ENCODE measurements at regions not wholly inside any gene's neighbourhood (a gene's known extent, or its start where the extent isn't known, plus 50 kb on each side); places are given as distances from the start of the nearest gene placed in this dataset.

GRCh38 chr4:10821826-10822225 lies 137.3 kb upstream of the CLNK start:
- Histone ChIP-seq H3K36me3 (no peaks in the 10 kb centered on the region), H3K27ac (replicated peaks in 1 of 4) (no peak overlapping the region), H3K4me1 (no peaks in the 10 kb centered on the region), H3K9me3 (no peaks in the 10 kb centered on the region), H3K27me3 (no peaks in the 10 kb centered on the region), H3K4me3 (no peak overlapping the region)
- intact Hi-C loops (cut with DNase I), result no loop called here
- TF ChIP-seq POLR2AphosphoS5 (IDR thresholded peaks at IDR 0.05), result no peak
- no peak for TF ChIP-seq POLR2A (IDR thresholded peaks at IDR 0.05; ENCODE audit: low read depth)
- TF ChIP-seq CTCF (IDR thresholded peaks at IDR 0.05), result no peak
- no peak for TF ChIP-seq EP300 (IDR thresholded peaks at IDR 0.05)
- WGBS, result 90% methylated on average over 3 of the region's 3 CpGs
- no peak for DNase-seq (ENCODE audit: extremely low spot score)

GRCh38 chr4:10816571-10816970 lies 132.0 kb upstream of the CLNK start:
- no peaks in the 10 kb centered on the region for H3K36me3 ChIP-seq
- no peak for DNase-seq (ENCODE audit: extremely low spot score)
- H3K27ac ChIP-seq (replicated peaks in 1 of 4), result no peak overlapping the region
- H3K4me3 ChIP-seq, result no peak overlapping the region
- H3K9me3 ChIP-seq, result no peaks in the 10 kb centered on the region
- no peak for TF ChIP-seq CTCF (IDR thresholded peaks at IDR 0.05)
- no peak for TF ChIP-seq POLR2A (IDR thresholded peaks at IDR 0.05; ENCODE audit: low read depth)
- no peak for TF ChIP-seq POLR2AphosphoS5 (IDR thresholded peaks at IDR 0.05)
- no peak for TF ChIP-seq EP300 (IDR thresholded peaks at IDR 0.05)
- WGBS, result 90% methylated on average over 8 of the region's 8 CpGs
- H3K4me1 ChIP-seq, result no peaks in the 10 kb centered on the region
- no peaks in the 10 kb centered on the region for H3K27me3 ChIP-seq
- intact Hi-C loops (cut with DNase I), result no loop called here

GRCh38 chr4:10811991-10812390 lies 127.4 kb upstream of the CLNK start:
- Histone ChIP-seq H3K4me3 (no peak overlapping the region), H3K27me3 (no peaks in the 10 kb centered on the region), H3K27ac (replicated peaks in 1 of 4) (no peak overlapping the region), H3K9me3 (no peaks in the 10 kb centered on the region), H3K4me1 (no peaks in the 10 kb centered on the region), H3K36me3 (no peaks in the 10 kb centered on the region)
- intact Hi-C loops (cut with DNase I), result no loop called here
- DNase-seq (ENCODE audit: extremely low spot score), result no peak
- no peak for TF ChIP-seq CTCF (IDR thresholded peaks at IDR 0.05)
- TF ChIP-seq EP300 (IDR thresholded peaks at IDR 0.05), result peak; percentile 5
- TF ChIP-seq POLR2A (IDR thresholded peaks at IDR 0.05; ENCODE audit: low read depth), result no peak
- WGBS, result 34% methylated on average over 4 of the region's 4 CpGs

GRCh38 chr4:10810411-10810810 lies 125.8 kb upstream of the CLNK start:
- intact Hi-C loops (cut with DNase I), result no loop called here
- H3K4me3 ChIP-seq, result no peak overlapping the region
- no peak overlapping the region for H3K27ac ChIP-seq (replicated peaks in 1 of 4)
- H3K27me3 ChIP-seq, result no peaks in the 10 kb centered on the region
- no peaks in the 10 kb centered on the region for H3K9me3 ChIP-seq
- H3K36me3 ChIP-seq, result no peaks in the 10 kb centered on the region
- TF ChIP-seq CTCF (IDR thresholded peaks at IDR 0.05) (no peak), POLR2A (IDR thresholded peaks at IDR 0.05; ENCODE audit: low read depth) (no peak), POLR2AphosphoS5 (IDR thresholded peaks at IDR 0.05) (no peak), EP300 (IDR thresholded peaks at IDR 0.05) (no peak)
- no peaks in the 10 kb centered on the region for H3K4me1 ChIP-seq
- no peak for DNase-seq (ENCODE audit: extremely low spot score)
- 89% methylated on average over 7 of the region's 7 CpGs for WGBS

GRCh38 chr4:10809905-10810304 lies 125.3 kb upstream of the CLNK start:
- no peak overlapping the region for H3K4me3 ChIP-seq
- H3K36me3 ChIP-seq, result no peaks in the 10 kb centered on the region
- no peak for DNase-seq (ENCODE audit: extremely low spot score)
- H3K27ac ChIP-seq (replicated peaks in 1 of 4), result no peak overlapping the region
- WGBS, result 91% methylated on average over 3 of the region's 3 CpGs
- TF ChIP-seq CTCF (IDR thresholded peaks at IDR 0.05) (no peak), POLR2AphosphoS5 (IDR thresholded peaks at IDR 0.05) (no peak), EP300 (IDR thresholded peaks at IDR 0.05) (no peak), POLR2A (IDR thresholded peaks at IDR 0.05; ENCODE audit: low read depth) (no peak)
- H3K4me1 ChIP-seq, result no peaks in the 10 kb centered on the region
- no peaks in the 10 kb centered on the region for H3K9me3 ChIP-seq
- intact Hi-C loops (cut with DNase I), result no loop called here
- no peaks in the 10 kb centered on the region for H3K27me3 ChIP-seq
